Caki2 (cell line): ENCODE measurements at regions not wholly inside any gene's neighbourhood (a gene's known extent, or its start where the extent isn't known, plus 50 kb on each side); places are given as distances from the start of the nearest gene placed in this dataset.

Source experiments
- DNase-seq: peaks from one replicate; pipeline ENCODE4 v3.0.0-alpha.2; 2015; ENCODE audit warnings: low read depth
- in situ Hi-C: cut with HindIII; loops from 2 replicates; pipeline ENCODE4 v1.10.0; 2016; ENCODE audit warnings: low sequenced_read_pairs, low pct_unique_long_range_greater_than_20kb, mixed read lengths

DNA sequence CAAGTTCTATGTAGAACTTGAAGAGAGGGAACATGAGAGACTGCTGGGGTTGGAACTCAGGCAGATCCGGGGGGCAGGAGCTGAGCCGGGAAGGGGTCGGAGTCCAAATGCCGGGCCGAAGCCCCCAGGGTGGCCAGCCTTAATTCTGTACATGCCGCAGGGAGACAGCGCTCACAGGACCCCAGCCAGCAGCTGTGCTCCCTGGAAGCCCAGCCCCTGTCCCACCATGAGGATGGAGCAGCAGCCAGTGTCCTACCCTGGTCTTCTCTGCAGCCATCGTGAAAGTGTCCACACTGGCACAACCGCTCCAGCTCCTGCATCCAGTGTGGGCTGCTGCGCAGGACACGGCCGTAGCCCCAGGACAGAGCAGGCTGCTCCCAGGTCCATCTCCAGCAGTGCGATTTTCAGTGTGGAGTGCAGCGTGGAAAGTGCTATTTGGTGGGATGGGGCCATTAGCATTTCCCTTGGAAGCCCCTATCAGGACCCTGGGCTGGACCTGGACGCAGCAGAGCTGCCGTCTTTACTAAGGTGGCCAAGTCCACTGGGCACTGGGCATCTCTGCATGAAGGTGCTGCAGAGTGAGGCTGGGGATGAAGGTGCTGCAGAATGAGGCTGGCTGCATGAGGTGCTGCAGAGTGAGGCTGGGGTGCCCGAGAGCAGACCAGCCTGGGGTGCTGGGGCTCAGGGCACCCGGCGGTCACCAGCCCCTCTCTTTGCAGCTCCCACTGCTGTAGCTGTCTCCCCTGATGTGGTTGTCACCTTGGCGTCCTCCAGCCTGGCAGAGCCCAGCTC is 737.4 kb downstream of the BRD1 start:
- no peak for DNase-seq
- in situ Hi-C loops: no loop called here

DNA sequence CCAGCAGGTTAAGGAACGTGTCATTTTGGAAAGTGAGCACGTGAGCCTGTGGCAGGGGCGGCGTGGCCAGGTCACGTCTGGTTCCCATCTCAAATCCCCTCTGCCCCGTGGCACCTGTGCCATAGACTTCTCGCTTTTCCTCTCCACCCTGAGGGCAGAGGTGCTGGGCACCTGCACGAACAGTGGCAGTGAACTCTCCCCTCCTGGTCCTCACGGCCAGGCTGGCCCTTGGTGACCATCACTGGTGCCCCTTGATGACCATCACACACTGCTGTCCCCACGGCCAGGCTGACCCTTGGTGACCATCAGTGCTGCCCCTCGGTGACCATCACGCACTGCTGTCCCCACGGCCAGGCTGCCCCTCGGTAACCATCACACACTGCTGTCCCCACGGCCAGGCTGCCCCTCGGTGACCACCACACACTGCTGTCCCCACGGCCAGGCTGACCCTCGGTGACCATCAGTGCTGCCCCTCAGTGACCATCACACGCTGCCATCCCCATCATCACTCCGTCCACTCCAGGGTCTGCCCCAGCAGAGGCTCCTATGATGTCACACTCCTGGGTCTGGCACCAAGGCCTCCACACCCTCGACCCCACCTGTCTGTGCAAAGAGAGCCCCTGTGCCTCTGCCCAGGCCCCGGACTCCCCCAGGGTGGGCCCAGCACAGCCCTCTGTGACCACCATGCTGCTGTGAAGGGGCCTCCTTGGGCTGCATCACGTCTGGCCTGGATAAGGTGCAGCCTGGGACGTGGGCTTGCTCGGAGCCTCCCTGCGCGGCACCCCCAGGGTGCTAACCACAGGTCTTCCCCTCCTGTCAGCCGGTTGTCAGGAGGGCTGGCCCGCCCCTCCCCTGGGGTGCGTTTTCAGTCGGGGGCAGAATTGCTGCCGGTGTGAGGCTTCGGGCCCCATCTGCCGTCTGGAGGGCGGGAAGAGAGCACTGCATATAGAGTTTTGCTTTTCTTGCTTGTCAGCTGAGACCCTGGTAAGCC is 738.6 kb downstream of the BRD1 start:
- no peak for DNase-seq
- in situ Hi-C loops: no loop called here

DNA sequence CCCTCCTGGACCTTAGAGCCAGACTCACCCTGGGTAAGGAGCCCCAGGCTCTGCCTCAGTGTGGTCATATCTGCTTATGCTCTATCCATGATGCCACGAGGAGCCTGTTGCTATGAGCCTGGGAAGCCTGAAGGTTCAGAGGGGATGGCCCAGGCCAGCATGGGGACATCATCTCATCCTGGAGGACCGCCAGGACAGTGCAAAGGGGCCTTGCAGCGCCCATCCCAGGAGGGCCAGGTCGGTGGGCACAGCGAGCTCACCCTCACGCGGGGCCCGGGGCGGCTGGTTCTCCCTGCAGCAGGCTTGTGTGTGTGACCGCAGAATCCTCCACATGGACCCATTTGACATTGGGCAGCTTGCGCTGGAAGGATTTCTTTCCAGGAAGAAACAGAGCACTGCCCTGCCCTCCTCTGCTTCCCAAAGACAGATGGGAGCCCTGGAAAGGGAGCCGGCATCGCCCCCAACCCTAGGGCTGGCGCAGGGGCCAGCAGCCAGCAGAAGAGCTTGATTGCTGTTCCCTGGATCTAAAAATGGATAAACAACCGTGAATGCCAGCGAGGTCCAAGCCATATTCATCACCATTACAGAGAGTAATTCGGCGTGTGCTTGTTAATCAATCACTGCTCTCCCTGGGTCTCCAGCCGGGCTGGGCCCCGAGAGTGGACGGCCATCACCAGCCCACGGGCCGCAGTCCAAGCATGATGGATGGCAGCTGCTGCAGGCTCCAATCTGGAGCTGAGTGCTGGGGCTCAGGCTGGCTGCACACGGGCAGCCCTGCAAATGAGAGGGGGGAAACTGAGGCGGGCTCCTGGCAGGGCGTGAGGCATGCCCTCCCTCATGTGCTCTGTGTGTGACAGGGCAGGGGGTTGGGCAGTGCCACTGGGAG is 739.7 kb downstream of the BRD1 start:
- in situ Hi-C loops: no loop called here

DNA sequence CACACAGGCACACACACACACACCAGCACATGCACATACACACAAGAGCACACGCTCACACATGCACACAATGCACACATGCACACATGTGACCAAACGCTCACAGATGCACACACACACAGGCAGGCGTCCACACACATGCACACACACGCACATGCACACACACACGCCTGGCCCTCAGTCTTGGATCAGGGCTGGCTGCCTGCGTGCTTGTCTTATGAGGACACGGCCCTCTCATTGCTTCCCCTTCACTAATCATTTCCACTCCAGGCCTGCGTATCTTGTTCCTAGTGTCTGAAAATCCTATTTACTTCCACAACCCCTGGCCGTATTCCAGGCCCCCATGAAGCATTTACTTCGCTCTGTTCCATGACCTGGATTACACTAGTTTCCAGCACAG is 740.5 kb downstream of the BRD1 start:
- in situ Hi-C loops: no loop called here
- DNase-seq: no peak

More for the DNA sequence above, 739.7 kb downstream of the BRD1 start:
- DNase-seq: no peak

DNA sequence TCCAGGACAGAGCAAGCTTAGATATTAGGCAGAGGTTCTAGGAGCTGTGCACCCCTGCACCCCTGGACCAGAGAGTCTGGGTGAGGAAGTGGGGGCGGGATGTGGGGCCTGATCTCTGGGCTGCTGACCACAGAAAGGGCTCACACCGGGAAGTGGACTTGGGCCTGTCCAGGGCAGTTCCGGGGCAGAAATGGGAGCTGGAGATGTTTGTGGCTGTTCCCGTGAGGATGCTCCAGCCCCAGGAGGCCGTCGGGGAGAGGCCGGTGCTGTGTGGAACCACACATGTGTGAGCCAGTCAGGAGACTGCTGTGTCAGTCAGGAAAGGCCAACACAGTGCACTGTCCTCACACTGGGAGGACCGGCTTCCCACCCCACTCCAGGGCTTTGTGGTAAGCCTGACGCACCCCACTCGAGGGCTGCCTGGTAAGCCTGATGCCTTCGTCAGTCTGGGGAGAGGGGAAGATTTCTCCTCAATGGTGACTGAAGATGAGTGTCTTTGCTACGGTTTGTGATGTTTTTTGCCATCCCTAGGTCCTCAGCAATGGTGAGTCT is 741.0 kb downstream of the BRD1 start:
- in situ Hi-C loops: no loop called here
- no peak for DNase-seq

DNA sequence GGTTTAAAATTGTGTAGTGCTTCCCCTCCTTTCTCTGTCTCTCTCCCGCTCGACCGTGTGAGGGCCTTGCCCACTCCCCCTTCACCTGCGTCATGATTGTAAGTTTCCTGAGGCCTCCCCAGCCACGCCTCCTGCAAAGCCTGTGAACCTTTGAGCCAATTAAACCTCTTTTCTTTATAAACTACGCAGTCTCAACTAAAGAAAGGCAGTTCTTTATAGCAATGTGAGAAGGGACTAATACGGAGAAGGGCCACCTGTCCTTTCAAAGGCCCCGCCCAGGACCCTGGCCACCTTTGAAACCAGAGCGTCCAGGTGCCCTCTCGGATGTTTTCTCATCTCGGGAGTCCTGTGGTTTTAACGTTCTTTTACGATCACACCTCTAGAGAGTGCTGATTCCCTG is 741.5 kb downstream of the BRD1 start:
- DNase-seq: no peak
- in situ Hi-C loops: no loop called here

DNA sequence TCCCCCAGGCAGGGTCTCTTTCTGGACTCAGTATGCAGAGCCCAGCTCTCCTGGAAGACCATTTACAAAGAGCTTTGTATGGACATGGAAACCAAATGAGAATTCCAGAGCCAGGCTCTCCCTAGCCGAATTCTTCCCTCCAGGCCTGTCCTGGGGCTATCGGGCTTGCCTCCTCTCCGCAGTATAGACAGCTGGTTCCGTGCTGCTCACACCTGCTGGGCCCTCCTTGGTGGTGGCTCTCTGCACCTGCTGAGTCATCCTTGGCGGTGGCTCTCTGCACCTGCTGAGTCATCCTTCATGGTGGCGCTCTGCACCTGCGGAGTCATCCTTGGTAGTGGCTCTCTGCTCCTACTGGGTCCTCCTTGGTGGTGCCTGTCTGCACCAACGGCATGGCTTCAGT is 743.5 kb downstream of the BRD1 start:
- peak; percentile 47 for DNase-seq
- in situ Hi-C loops: no loop called here

DNA sequence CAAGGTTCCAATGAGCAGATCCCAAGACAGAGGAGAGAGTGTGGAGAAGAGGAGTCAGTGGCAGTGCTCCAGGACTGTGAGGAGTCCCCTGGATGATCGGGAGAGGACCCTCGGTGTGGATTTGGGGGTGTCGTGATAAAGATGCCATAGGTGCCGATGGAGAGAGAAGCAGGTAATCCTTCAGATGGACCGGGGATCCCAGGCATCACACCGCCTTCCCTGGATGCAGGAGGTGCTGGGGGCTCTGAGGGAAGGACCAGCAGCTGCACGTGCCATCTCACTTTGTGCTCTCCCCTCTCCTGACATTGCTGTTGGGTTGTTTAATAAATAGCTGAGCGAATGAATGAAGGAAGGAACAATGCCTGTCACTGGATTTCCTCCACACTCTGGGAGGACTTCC is 744.1 kb downstream of the BRD1 start:
- no peak for DNase-seq
- in situ Hi-C loops: no loop called here

DNA sequence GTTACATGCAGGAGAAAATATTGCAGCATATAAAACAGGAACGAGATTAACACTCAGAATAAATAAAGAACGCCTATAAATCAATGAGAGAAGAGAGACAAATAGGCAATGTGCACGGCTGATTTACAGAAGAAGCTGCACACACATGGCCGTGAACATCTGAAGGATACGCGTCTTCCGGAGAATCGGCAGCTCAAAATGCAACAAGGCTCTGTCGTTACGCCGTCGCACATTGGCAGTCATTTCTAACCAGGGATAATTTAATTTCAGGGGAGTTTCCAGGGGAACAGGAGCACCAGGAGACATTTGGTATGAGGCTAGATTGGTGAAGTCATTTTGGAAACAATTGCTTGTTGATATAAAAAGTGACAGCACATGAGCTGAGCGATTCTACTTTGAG is 745.2 kb downstream of the BRD1 start:
- in situ Hi-C loops: no loop called here
- DNase-seq: no peak

DNA sequence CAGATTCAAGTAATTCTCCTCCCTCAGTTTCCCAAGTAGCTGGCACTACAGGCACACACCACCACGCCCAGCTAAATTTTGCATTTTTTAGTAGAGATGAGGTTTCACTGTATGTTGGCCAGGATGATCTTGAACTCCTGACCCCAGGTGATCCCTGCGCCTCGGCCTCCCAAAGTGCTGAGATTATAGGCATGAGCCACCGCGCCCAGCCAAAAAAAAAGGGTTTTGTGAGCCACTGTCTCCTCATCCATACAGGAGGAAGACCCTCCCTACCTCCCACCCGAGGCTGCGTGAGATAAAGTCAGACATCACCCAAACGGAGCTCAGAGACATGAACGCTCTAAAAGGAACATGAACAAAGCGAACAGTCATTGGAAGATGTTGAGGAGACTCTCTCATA is 745.7 kb downstream of the BRD1 start:
- DNase-seq: no peak
- in situ Hi-C loops: no loop called here

DNA sequence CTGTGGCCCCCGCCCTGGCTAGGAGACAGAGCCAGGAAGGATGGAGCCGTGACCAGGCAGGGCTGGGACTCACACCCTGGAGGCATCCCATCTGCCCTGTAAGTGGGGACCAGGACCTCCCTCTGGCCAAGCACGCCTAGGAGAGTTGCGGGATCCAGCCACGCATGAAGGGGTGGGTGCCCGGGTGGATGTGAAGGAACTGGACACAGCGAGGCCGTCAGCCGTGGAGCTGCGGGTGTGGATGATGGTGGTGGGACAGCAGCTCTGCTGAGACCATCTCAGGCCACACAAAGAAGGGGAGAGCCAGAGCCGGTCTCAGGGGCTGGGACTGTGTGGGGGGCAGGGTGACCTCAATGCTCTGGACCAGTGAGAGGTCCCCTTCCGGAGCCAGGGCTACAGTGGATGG is 746.4 kb downstream of the BRD1 start:
- no peak for DNase-seq
- in situ Hi-C loops: no loop called here

DNA sequence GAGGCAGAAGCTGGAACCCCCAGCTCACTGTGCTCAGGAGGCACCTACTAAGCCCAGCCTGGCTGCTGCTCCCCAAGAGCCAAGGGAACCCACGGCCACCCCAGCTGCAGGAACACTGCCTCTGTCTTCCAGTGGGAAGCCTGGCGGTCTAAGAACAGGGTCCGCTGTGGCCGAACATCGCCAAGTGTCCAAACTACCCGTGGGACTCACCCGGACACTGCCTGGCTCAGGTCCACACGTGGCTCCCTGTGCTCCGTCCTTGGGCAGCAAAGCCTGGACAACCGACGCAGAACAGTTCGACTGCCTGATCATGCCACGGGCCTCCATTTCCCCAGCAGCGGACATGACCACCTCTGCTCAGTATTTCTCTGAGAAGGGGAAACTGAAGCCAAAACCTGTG is 747.0 kb downstream of the BRD1 start:
- DNase-seq: no peak
- in situ Hi-C loops: no loop called here

DNA sequence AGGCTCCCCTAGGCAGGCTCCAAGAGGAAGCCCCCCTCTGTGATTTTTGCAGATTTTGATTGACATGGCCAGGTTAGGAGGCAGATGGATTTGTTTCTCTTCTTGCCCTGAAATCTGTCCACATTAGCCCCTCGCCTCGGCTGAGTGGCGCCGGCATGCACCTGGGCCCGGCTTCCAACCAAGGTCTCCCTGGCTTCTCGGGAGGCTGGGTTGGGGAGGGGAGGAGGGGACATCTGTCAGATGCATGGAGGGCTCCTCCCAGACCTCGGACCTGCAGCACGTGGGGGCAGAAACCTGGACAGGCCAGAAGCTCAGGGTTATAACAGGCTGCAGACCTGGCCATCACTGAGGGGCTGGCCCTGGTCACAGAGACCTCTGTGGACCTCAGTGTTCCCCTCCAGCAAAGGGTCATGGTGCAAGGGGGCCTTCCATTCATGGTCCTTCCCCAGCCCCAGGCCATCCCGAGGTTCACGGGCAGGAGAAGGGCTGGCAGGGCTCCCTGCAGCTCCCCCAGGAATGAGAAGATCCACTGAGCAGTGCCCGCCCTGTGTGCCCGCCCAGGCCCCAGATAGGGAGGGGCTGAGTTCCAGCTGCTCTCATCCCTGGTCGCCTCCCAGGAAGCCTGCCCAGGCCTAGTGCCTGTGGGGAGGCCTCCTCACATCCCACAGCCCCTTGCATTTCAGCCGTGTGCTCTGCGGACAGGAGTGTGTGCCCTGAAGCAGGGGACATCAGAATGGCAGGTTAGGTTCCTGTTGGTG is 747.8 kb downstream of the BRD1 start:
- in situ Hi-C loops: no loop called here

DNA sequence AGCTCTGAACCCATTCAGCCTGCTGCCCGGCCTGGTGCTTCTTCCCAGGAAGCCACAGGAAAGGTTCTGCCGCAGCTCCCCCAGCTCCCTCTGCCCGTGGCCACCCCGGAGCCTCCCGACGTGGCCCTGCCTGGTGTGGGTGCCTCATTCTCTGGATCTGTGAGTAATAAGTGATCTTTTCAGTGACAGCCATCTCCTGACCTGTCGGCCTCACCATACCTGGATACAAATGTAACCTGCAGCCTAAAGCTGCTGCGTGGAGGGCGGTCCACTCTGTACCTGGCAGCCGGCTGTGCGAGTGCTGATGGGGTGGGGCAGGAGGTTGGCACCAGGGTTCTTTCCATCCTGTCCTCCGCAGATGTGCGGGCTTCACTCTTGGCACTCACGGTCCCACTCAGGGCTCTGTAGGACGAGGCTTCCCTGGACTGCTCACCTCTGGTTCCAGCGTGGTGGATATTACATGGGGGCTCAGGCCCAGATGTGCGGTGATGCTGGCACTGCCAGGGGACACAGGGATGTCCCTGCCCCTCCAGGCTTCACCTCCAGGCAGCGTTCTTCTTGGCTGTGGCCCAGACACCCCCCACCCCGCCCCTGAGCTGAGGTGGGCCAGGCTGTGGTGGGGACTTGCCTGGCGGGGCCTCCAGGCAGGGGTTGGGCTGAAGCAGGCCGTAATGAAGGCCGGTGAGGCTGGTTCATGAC is 748.5 kb downstream of the BRD1 start:
- in situ Hi-C loops: no loop called here

More for the DNA sequence above, 747.8 kb downstream of the BRD1 start:
- DNase-seq: no peak

DNA sequence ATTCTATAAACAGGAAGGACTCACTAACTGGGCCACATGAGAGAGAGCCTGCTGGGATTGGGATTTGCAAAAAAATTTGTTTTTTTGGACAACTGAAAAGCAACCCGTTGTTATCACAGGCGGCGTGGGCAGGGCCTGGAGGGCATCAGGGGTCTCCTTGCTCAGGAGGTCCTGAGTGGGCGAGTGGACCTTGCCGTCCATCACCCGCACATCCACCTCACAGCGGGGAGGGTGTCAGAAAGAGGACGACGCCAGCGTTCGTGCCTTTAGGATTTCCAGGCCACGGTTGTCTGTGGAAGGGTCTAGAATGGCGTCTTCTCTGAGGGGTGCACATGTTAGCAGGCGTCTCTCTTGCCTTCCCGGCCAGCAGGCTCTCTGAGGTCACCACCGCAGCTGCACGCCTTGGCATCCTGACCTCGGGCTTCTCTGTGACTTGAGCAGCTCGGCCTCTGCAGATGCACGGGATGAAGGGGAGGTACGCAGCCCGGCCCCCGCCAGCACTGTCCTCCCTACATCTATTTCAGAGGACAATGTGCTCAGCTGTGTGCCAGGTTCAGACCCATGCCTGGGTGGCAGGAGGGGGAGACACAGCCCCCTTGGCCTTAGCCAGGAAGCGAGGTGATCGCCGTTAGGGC is 749.5 kb downstream of the BRD1 start:
- no peak for DNase-seq
- in situ Hi-C loops: no loop called here

More for the DNA sequence above, 748.5 kb downstream of the BRD1 start:
- DNase-seq: no peak

DNA sequence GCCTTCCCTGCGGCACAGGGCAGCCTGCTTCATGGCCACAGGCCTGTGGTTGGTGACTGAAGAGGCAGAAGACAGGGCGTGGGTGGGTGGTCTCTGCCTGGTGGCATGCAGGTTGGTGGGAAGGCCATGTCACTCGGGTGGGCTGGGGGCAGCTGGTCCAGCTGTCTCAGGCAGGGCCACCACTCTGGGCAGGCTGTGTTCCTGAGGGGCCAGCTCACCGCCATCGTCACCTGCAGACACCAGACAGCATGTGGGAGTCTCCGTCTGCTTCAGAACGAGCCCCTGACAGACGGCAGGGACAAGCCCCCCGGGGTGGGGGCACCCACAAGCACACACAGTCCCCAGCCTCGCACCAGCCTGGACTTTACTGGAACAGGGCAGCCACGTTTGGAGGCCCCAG is 750.1 kb downstream of the BRD1 start:
- in situ Hi-C loops: no loop called here
- no peak for DNase-seq

DNA sequence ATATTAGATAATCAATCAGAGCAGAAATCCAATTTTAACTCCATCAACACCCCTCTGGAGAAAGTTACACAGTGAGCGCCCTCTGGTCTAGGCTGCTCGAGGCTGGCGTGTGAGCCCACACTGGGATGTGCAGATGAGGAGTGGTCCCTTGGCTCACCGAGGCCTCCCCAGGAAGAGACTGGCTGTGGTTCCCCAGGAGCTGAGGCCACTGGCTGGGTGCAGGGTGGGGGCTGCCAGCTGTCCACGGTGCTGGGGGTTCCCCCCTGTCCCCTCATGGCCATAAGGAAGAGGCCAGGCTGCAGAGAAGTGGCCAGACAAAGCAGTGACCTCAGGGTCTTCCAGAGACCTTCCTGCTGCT is 750.7 kb downstream of the BRD1 start:
- in situ Hi-C loops: no loop called here
- DNase-seq: no peak
